ENCODE measurements at regions not wholly inside any gene's neighbourhood (a gene's known extent, or its start where the extent isn't known, plus 50 kb on each side); places are given as distances from the start of the nearest gene placed in this dataset.

- DNase-seq (ENCODE audit: low read depth), result no peak
- in situ Hi-C loops (cut with HindIII; ENCODE audit: low sequenced_read_pairs), result no loop called here
- TF ChIP-seq, protein P1, sequence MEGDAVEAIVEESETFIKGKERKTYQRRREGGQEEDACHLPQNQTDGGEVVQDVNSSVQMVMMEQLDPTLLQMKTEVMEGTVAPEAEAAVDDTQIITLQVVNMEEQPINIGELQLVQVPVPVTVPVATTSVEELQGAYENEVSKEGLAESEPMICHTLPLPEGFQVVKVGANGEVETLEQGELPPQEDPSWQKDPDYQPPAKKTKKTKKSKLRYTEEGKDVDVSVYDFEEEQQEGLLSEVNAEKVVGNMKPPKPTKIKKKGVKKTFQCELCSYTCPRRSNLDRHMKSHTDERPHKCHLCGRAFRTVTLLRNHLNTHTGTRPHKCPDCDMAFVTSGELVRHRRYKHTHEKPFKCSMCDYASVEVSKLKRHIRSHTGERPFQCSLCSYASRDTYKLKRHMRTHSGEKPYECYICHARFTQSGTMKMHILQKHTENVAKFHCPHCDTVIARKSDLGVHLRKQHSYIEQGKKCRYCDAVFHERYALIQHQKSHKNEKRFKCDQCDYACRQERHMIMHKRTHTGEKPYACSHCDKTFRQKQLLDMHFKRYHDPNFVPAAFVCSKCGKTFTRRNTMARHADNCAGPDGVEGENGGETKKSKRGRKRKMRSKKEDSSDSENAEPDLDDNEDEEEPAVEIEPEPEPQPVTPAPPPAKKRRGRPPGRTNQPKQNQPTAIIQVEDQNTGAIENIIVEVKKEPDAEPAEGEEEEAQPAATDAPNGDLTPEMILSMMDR (IDR thresholded peaks at IDR 0.05; ENCODE audit: low read depth, low read length, missing control alignments), result no peak
- no peak overlapping the region for H3K4me3 ChIP-seq (ENCODE audit: low read depth, low read length)
Measured at GRCh38 chr6:166075925-166076324, 91.7 kb downstream of the TBXT start.

DNA sequence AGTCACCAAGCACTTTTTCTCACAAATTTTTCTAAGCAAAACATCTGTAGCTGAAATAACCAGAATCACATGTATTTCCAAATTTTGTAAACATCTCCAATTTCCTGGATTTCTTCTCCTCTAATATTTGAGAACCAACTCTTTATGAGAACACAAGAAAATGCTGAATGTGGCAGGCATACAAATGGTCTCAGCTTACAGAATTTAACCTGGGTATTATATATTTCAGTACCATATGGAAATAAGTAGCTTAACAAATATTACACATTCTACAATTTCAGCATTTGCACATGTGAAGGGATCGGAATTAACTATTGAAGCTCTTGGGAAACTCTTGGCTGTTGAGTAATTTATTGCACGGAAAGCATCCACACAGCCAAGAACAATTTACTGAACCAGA, 92.5 kb downstream of the TBXT start:
- TF ChIP-seq, protein P1 (IDR thresholded peaks at IDR 0.05; ENCODE audit: low read depth, low read length, missing control alignments), result no peak
- H3K4me3 ChIP-seq (ENCODE audit: low read depth, low read length), result no peak overlapping the region
- no peak for DNase-seq (ENCODE audit: low read depth)
- in situ Hi-C loops (cut with HindIII; ENCODE audit: low sequenced_read_pairs), result no loop called here

DNA sequence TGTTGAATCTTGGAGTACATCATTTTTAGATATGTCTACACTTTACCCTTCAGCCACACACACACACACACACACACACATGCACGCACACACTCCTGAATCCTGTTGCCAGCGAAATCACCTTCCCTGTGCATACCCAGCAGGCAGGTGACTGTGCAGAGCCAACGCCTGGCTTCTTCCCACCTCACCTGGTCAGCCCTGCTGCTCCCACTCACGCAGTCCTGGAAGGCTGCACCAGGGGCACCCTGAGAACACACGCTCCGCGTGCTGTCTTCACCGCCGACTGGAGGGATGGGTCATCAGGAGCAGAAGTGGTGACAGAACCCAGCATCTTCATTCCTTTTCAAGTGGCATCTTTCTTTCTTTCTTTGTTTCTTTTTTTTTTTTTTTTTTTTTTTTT, 94.6 kb downstream of the TBXT start:
- DNase-seq (ENCODE audit: low read depth), result no peak
- in situ Hi-C loops (cut with HindIII; ENCODE audit: low sequenced_read_pairs), result no loop called here
- H3K4me3 ChIP-seq (ENCODE audit: low read depth, low read length), result no peak overlapping the region
- TF ChIP-seq, protein P1 (IDR thresholded peaks at IDR 0.05; ENCODE audit: low read depth, low read length, missing control alignments), result no peak

- in situ Hi-C loops (cut with HindIII; ENCODE audit: low sequenced_read_pairs), result no loop called here
- H3K4me3 ChIP-seq (ENCODE audit: low read depth, low read length), result no peak overlapping the region
- DNase-seq (ENCODE audit: low read depth), result no peak
- TF ChIP-seq, protein P1 (IDR thresholded peaks at IDR 0.05; ENCODE audit: low read depth, low read length, missing control alignments), result no peak
Measured at GRCh38 chr6:166068768-166069167, 98.9 kb downstream of the TBXT start.

GRCh38 chr6:166058064-166058739, 109.4 kb downstream of the TBXT start:
- DNase-seq (ENCODE audit: low read depth), result no peak

GRCh38 chr6:166057431-166057830, 110.2 kb downstream of the TBXT start:
- DNase-seq (ENCODE audit: low read depth), result no peak
- H3K4me3 ChIP-seq (ENCODE audit: low read depth, low read length), result no peak overlapping the region
- TF ChIP-seq, protein P1 (IDR thresholded peaks at IDR 0.05; ENCODE audit: low read depth, low read length, missing control alignments), result no peak
- in situ Hi-C loops (cut with HindIII; ENCODE audit: low sequenced_read_pairs), result no loop called here

More at GRCh38 chr6:166058064-166058739, 109.4 kb downstream of the TBXT start:
- in situ Hi-C loops (cut with HindIII; ENCODE audit: low sequenced_read_pairs), result no loop called here
- no peak overlapping the region for H3K4me3 ChIP-seq (ENCODE audit: low read depth, low read length)
- TF ChIP-seq, protein P1 (IDR thresholded peaks at IDR 0.05; ENCODE audit: low read depth, low read length, missing control alignments), result no peak
